KG1 (cell line): ENCODE measurements at regions not wholly inside any gene's neighbourhood (a gene's known extent, or its start where the extent isn't known, plus 50 kb on each side); places are given as distances from the start of the nearest gene placed in this dataset.
"Not testable (repeated sequence)": the region's sequence is repeated elsewhere in the genome, so short reads cannot be mapped to it uniquely, and the experiment has no call there.

ENCODE experiments used
- DNase-seq: peaks from one replicate; lab custom pipeline; 2025; lab: John Stamatoyannopoulos, UW

GRCh38 chr4:111031596-111031995 lies 408.7 kb upstream of the PITX2 start:
- no peak for DNase-seq

GRCh38 chr4:111037591-111038360 lies 414.9 kb upstream of the PITX2 start:
- DNase-seq, result no peak

DNA sequence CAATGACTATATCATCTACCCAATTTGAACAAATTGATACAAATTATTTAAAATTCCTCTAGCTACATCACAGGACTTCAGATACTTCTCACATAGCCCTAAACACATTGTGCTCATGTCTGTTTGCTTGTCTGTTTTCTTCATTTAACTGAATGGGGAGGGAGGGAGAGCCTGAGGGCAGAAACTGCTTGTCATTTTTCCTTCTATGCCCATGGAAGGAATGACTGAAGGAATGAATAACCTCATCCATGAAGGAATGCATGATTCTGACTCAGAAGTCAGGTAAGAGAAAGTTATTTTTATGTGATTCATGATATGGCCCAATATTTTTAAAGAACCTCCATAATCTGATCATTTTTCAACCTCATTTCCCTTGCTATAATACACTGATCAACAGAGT lies 418.0 kb upstream of the PITX2 start:
- no peak for DNase-seq

- no peak for DNase-seq
Observed at GRCh38 chr4:111043286-111043685, 420.4 kb upstream of the PITX2 start.

GRCh38 chr4:111045992-111046391 lies 423.1 kb upstream of the PITX2 start:
- no peak for DNase-seq

- no peak for DNase-seq
Observed at GRCh38 chr4:111046811-111047210, 423.9 kb upstream of the PITX2 start.

GRCh38 chr4:111048316-111048715 lies 425.4 kb upstream of the PITX2 start:
- DNase-seq, result no peak

DNA sequence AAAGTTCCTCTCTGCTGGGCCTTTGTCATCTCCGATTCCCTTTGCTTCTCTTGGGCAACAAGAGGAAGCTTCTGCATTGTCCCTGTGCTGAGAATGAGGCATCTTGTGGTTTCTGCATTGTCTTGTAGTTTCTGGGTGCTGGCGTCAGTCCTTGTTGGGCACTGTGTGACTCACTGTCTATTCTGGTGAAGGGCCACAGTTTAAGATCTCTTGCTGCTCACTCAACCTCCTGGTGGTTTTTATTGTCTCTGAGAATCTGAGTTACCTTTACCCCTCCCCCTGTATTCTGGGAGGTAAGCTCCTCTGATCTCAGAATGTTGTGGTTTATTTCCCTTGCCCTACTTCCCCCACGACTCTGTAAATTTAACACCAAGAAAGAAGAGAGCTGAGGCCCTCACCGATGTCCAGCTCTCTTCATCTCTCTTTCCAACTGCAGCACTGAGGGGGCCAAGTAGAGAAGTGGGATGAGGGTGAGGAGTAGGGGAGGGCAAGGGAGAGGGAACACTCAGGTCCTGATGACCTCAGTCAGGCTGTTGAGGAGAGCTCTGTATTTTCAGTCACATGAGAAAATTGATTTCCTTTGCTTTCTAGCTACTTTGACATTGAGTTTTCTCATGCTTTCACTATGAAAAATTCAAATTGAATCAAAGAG lies 441.6 kb upstream of the PITX2 start:
- DNase-seq, result no peak

DNA sequence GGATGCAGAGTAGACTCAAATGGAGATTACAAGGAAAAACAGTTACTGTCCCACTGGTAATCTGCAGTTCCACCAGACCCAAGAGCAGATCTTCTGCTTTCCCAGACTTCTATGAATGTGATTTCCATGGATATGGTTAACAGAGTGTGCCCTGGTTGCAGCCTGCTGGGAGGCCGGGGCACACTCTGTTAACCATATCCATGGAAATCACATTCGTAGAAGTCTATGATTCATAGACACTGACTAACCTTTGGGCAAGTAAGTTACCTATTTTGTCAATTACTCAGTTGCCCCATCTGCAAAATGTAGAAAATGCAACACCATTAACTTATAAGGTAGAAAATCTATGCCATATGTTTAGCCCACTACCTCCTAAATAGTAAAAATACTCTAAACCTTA lies 443.1 kb upstream of the PITX2 start:
- no peak for DNase-seq

DNA sequence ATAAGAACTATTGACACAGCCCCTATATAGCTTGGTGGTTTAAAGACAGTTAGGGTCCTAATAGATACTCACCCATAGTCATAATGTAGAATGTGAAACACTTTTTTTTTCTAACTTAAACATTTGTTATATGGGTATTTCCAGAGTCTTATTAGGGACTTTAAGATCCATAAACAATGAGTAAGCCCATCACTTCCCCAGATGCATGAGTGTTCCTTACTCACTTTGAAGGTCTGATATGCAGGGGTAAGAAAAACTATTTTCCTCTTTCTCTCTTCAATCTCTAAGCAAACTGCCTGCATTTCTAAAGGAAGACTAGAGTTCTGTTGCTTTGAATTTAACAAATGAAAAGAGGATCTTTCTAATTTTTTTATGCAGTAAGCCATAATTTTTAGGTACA lies 443.6 kb upstream of the PITX2 start:
- DNase-seq, result no peak

DNA sequence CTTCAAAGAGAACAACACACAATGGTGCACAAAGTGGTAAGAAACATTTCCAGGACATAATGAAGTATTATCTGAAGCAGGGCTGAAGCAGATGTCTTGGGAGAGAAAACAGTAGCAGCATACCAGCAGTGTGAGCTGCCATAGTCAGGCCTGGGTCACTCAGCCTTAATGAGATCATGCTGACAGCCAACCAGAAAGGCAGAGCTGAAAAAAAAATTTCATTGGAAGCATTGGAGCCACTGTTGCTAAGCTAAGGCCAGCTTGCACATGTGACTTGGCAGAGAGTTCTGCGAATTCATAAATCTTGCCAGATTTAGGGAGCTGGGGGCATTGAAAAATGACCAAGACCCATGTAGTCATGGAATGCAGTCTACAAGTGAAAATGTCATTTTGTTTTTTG lies 444.0 kb upstream of the PITX2 start:
- DNase-seq, result no peak

- DNase-seq, result no peak
Observed at GRCh38 chr4:111068883-111069282, 446.0 kb upstream of the PITX2 start.

DNA sequence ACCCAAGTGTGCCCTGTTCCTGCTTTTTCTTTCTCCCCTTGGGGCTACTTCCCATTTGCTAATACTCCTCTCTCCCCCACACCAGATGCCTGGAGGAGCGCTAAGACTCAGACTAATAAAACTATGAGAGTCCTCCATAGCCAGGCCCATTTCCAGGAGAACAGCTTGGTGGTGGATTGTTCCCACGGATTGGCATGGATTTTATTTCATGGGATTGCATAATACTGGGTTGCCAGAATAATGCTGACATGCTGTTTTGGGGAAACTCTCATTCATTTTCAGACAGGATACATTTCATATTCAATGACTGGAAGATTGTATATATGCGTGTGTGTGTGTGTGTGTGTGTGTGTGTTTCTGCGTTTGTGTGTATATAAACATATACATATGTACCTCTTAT lies 447.5 kb upstream of the PITX2 start:
- no peak for DNase-seq

- no peak for DNase-seq
Observed at GRCh38 chr4:111074523-111075114, 451.7 kb upstream of the PITX2 start.

- not testable (repeated sequence) for DNase-seq
Observed at GRCh38 chr4:111076299-111076698, 453.4 kb upstream of the PITX2 start.

- DNase-seq, result no peak
Observed at GRCh38 chr4:111108153-111108552, 485.3 kb upstream of the PITX2 start.

DNA sequence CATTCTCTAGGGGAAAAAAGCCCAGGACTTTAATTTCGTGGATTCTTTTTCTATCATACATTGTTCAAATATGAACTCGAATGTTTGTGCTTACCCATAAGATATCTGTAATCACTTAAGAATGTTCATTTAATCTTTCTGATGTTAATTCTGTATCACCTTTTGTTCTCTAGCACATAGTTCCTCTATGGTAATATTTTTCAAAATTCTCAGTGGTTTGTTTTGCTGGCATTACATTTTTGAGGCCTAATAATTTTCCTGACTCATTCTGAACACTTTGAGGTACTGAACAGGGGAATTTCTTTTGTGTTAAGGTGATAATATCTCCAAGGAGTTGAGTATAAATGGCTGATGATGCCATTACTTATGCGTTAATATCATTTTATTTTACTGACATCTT lies 490.7 kb upstream of the PITX2 start:
- DNase-seq, result no peak

GRCh38 chr4:111115881-111116280 lies 493.0 kb upstream of the PITX2 start:
- DNase-seq, result no peak

GRCh38 chr4:111120191-111120590 lies 497.3 kb upstream of the PITX2 start:
- no peak for DNase-seq

GRCh38 chr4:111126340-111126739 lies 503.5 kb upstream of the PITX2 start:
- DNase-seq, result no peak

GRCh38 chr4:111127841-111128240 lies 505.0 kb upstream of the PITX2 start:
- no peak for DNase-seq

DNA sequence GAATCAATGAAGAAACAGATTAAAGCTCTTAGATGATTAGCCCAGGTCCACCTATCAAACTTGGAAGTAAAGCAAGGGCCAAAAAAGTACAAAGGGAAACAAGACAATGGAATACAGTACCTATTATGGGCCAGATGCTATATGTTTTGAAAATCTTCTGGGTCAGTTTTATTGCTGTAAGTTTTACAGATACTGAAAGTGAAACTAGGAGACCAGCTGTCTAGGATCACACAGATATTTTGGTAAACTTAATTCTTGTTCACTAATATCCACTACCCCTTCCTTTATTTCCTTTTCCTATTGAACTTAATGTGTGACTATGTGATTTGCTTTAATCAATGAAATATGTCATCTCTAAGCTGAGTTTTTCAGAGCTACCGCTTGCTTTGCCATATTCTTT lies 505.4 kb upstream of the PITX2 start:
- no peak for DNase-seq

DNA sequence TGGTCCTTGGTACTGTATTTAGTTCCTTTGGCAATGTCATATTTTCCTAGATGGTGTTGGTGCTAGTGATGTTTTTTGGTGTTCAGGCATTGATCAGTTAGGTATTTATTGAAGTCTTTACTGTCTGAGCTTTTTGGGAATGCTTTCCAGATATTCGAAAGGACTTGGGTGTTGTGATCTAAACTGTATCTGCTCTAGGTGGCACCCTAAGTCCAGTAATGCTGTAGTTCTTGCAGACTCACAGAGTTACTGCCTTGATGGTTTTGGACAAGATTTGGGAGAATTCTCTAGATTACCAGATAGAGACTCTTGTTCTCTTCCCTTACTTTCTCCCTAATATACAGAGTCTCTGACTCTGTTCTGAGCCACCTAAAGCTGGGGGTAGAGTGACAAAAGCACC lies 513.6 kb upstream of the PITX2 start:
- DNase-seq, result no peak
